Dendritic cell treated with granulocyte-macrophage colony-stimulating factor and Interleukin-4, amounts not matched to agents 40 ng/mL and 50 ng/mL, for 4 days (primary cell): ENCODE measurements at regions not wholly inside any gene's neighbourhood (a gene's known extent, or its start where the extent isn't known, plus 50 kb on each side); places are given as distances from the start of the nearest gene placed in this dataset.
"Not testable (repeated sequence)": the region's sequence is repeated elsewhere in the genome, so short reads cannot be mapped to it uniquely, and the experiment has no call there.

ENCODE experiments used
- H3K27ac Mint-ChIP-seq: one replicate; pipeline ENCODE4 v1.8.0; 2022; ENCODE audit warnings: mild to moderate bottlenecking, mixed read lengths
- H3K27me3 Mint-ChIP-seq: one replicate; pipeline ENCODE4 v1.8.0; 2022; ENCODE audit warnings: mild to moderate bottlenecking, mixed read lengths
- H3K36me3 Mint-ChIP-seq: one replicate; pipeline ENCODE4 v1.8.0; 2022; ENCODE audit warnings: low read depth, mixed read lengths
- H3K4me1 Mint-ChIP-seq: one replicate; pipeline ENCODE4 v1.8.0; 2022; ENCODE audit warnings: low read depth, mixed read lengths
- H3K4me3 Mint-ChIP-seq: one replicate; pipeline ENCODE4 v1.8.0; 2022; ENCODE audit warnings: mild to moderate bottlenecking, moderate library complexity, mixed read lengths
- H3K9me3 Mint-ChIP-seq: one replicate; pipeline ENCODE4 v1.8.0; 2022; ENCODE audit warnings: mixed read lengths
- intact Hi-C: fragments of 100-400 bp; cut with micrococcal nuclease; formaldehyde crosslinking; loops from one replicate; pipeline ENCODE4 v1.15.0; 2022

DNA sequence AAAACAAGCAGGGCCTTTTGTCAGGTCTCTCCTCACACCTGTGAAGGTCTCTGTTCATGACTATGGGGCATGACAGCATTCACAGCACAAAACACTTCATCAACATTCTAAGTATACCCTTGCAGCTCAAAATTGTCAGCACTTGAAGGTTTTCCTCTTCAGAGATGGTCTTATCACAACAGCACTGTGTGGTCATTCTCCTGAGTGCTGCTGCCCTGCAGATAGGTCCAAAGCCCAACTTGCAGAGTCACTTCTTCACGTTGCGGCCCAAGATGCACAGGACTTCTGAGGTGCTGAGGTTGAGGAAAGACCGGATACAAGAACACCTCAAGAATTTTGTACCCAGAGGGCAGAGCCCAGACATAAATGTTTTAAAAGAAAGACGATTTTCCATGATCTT is 574.5 kb downstream of the UQCRFS1 start:
- Mint-ChIP-seq H3K4me3 (no peak overlapping the region), H3K27ac (no peak overlapping the region), H3K27me3 (no peaks in the 10 kb centered on the region), H3K4me1 (no peaks in the 10 kb centered on the region), H3K36me3 (no peaks in the 10 kb centered on the region), H3K9me3 (no peaks in the 10 kb centered on the region)
- intact Hi-C loops = no loop called here

DNA sequence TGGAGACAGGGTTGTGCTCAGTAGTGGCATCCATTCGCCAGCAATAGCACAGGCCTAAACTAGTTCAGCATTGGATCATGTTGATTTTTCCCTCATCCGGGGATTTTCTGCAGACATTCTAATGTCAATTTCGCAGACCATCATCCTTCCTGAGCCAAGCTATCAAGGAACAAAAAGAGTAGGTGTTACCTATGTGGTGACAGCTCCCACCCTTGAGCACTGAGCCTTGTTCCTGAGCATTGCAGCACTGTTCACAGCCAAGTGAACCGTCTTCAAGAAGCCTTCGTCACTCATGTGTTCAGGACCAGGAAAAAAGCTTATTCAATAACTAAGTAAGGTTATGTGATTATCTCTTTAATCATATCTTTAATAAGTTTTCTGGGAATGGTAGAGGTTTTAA is 576.2 kb downstream of the UQCRFS1 start:
- no peaks in the 10 kb centered on the region for H3K9me3 Mint-ChIP-seq
- H3K4me1 Mint-ChIP-seq = no peaks in the 10 kb centered on the region
- H3K27me3 Mint-ChIP-seq = peaks cover 4% of the 10 kb centered on the region
- H3K4me3 Mint-ChIP-seq = no peak overlapping the region
- intact Hi-C loops = no loop called here
- no peak overlapping the region for H3K27ac Mint-ChIP-seq
- no peaks in the 10 kb centered on the region for H3K36me3 Mint-ChIP-seq

DNA sequence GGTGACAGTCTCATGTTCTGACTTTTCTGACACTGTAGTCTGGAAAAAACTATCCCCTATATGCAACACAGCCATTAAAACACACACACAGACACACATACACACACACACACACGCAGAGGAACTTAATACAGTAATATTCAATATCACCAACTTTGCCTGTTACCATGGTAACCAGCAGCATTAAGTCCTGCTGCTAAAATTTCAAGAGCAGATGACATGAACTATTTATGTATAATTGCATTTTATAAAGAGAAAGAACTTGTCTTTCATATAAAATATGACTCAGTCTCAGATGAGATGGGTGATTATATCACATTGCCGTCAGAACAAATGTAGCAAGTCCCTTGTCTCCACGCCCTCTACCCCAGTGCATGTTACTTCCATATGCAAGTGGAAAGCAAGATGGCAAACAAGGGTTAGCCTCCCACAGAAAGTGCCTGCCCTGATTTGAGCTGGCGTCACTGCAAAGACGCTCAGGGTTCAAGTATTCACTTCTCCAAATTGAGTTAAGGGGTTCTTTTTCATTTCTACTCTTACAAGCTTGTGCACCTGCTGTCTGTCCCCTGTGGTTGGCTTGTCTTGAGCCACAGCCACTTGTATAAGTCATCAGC is 576.8 kb downstream of the UQCRFS1 start:
- Mint-ChIP-seq H3K4me3 (no peak overlapping the region), H3K4me1 (no peaks in the 10 kb centered on the region), H3K27ac (no peak overlapping the region), H3K36me3 (no peaks in the 10 kb centered on the region), H3K27me3 (peaks cover 4% of the 10 kb centered on the region), H3K9me3 (no peaks in the 10 kb centered on the region)
- intact Hi-C loops = no loop called here

DNA sequence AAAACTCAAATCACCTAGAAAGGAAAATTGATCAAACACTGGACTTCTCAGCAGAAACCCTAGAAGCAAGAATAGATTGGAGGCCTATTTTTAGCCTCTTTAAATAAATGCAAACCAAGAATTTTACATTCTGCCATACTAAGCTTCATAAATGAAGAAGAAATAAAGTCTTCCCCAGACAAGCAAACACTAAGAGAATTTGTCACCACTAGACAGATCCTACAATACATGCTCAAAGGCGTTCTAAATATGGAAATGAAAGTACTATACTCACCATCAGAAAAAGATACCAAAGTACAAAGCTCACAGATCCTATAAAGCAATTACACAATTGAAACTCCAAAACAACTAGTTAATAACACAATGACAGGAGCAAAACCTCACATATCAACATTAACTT is 578.1 kb downstream of the UQCRFS1 start:
- H3K36me3 Mint-ChIP-seq = no peaks in the 10 kb centered on the region
- H3K27ac Mint-ChIP-seq = no peak overlapping the region
- intact Hi-C loops = no loop called here
- no peaks in the 10 kb centered on the region for H3K9me3 Mint-ChIP-seq
- peaks cover 6% of the 10 kb centered on the region for H3K27me3 Mint-ChIP-seq
- H3K4me1 Mint-ChIP-seq = no peaks in the 10 kb centered on the region
- no peak overlapping the region for H3K4me3 Mint-ChIP-seq

DNA sequence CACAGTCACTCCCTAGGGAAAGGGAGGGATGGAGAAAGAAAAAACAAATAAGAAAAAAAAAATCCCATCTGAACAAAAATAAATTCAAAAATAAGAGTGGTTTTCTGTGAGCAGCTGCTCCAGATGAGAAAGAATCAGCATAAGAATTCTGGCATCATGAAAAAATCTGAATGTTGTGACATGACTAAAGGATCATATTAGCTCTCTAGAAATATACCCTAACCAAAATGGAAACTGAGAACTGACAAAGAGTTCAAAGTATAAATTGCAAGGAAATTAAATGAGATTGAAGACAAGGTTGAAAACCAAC is 579.0 kb downstream of the UQCRFS1 start:
- Mint-ChIP-seq H3K9me3 (no peaks in the 10 kb centered on the region), H3K4me1 (no peaks in the 10 kb centered on the region), H3K27ac (no peak overlapping the region), H3K4me3 (no peak overlapping the region), H3K36me3 (no peaks in the 10 kb centered on the region), H3K27me3 (peaks cover 6% of the 10 kb centered on the region)
- intact Hi-C loops = no loop called here

DNA sequence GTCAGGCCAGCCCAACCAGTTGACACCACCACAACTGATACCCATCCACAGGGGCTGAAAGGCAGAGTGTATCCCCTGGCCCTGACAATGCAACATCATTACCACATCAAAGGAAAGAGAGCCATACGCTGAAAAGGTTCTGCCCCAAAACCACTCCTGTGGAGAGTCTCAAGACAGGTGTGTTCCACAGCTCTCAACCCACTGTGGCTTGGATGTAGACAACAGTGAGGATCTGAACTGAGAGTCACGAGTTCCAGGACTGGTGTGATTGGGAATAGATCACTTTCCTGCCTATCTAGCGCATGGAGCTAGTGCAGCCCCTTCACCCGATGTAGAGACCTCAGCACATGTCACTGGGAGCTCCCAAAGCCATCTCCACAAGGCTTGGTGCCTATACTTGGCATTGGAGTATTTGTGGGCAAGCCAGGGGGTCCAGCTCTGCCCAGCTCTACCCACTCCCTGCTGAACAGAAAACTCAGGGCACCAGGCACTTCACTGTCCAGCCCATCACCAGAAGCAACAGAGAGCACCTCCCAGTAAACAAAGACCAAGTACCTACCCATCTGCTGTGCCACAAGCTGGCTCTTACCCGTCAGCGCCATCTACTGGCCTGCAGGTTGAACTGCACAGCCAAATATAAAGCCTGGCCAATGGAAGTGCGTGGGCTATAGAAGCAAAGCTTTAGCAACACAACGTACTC is 579.5 kb downstream of the UQCRFS1 start:
- intact Hi-C loops = loop anchor here (1.0 kb wide), 1 partner anchor 167 kb away; no protein-coding TSS in a partner anchor

DNA sequence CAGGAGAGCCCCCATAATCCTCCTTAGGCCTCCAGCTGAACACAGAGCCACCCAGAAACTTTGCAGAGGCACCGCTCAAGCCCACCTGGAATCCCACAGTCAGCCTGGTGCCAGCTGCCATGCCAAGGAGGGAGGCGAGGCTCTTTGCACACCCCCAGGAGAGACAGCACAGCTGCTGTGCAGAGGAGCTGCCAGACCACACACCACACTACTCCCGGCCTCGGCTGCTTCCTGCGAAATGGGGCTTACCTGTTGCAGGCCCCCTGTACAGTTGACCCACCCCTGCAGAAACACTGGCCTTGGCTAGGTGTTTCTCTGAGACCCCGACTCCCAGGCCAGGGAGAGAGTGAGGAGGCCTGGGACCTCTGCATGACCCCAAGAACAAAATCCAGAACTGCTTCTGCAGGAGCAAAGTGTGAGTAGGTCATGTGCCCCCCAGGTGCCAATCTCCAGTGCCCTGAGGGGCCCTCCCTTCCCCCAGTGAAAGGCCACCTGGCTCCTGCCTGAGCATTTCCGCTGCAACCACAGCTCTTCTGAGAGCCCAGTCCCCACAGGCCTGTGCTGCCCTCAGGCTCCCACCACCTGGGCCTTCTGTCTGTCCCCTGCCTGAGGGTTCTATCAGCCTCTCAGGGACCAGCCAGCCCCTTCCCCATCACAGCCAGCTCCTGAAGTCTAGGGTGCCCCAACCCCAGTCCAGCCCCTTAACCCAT is 580.4 kb downstream of the UQCRFS1 start:
- no peaks in the 10 kb centered on the region for H3K36me3 Mint-ChIP-seq
- no peak overlapping the region for H3K4me3 Mint-ChIP-seq
- intact Hi-C loops = loop anchor here (1.0 kb wide), 1 partner anchor 166 kb away; no protein-coding TSS in a partner anchor
- H3K27ac Mint-ChIP-seq = peak overlapping the region; percentile 14
- H3K4me1 Mint-ChIP-seq = no peaks in the 10 kb centered on the region
- H3K9me3 Mint-ChIP-seq = peaks cover 7% of the 10 kb centered on the region
- peaks cover 6% of the 10 kb centered on the region for H3K27me3 Mint-ChIP-seq

More for the DNA sequence above, 579.5 kb downstream of the UQCRFS1 start:
- no peak overlapping the region for H3K27ac Mint-ChIP-seq
- H3K4me1 Mint-ChIP-seq = no peaks in the 10 kb centered on the region
- H3K36me3 Mint-ChIP-seq = no peaks in the 10 kb centered on the region
- peaks cover 6% of the 10 kb centered on the region for H3K27me3 Mint-ChIP-seq
- no peak overlapping the region for H3K4me3 Mint-ChIP-seq
- H3K9me3 Mint-ChIP-seq = no peaks in the 10 kb centered on the region

DNA sequence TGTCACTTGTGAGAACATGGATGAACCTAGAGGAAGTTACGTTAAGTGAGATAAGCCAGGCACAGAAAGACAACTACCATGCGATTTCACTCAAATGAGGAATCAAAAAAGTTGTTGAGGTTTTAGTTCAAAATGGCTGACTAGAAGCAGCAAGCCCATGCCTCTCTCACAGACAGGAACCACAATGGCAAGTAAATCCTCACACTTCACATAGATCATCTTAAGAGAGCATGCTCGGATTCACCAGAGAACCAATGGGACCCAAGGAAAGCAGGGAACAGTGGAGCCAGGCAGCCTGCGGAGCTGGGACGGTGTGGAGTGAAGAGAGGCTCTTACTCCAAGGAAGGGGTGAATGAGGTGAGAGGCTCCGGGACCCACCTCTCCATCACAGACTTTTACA is 581.0 kb downstream of the UQCRFS1 start:
- H3K4me1 Mint-ChIP-seq = no peaks in the 10 kb centered on the region
- no peaks in the 10 kb centered on the region for H3K36me3 Mint-ChIP-seq
- intact Hi-C loops = no loop called here
- no peak overlapping the region for H3K4me3 Mint-ChIP-seq
- no peak overlapping the region for H3K27ac Mint-ChIP-seq
- H3K27me3 Mint-ChIP-seq = peaks cover 6% of the 10 kb centered on the region
- peaks cover 11% of the 10 kb centered on the region for H3K9me3 Mint-ChIP-seq

DNA sequence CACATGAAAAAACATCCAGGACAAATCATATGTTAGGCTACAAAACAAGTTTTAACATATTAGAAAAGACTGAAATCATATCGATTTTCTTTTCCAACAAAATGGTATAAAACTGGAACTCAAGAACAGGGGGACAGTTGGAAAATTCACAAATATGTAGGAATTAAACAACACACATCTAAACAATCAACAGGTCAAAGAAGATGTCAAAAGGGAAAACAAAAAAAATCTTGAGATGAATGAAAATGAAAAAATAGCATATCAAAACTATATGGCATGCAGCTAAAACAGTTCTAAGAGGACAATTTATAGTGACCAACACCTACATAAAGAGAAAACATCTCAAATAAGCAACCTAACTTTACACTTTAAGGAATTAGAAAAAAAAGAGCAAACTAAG is 585.3 kb downstream of the UQCRFS1 start:
- Mint-ChIP-seq H3K9me3 (peaks cover 11% of the 10 kb centered on the region), H3K4me1 (no peaks in the 10 kb centered on the region), H3K27me3 (peaks cover 4% of the 10 kb centered on the region), H3K36me3 (no peaks in the 10 kb centered on the region), H3K27ac (no peak overlapping the region), H3K4me3 (no peak overlapping the region)
- intact Hi-C loops = no loop called here

DNA sequence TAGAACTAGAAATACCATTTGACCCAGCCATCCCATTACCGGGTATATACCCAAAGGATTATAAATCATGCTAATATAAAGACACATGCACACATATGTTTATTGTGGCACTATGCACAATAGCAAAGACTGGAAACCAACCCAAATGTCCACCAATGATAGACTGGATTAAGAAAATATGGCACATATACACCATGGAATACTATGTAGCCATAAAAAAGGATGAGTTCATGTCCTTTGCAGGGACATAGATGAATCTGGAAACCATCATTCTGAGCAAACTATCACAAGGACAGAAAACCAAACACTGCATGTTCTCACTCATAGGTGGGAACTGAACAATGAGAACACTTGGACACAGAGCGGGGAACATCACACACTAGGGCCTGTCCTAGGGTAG is 586.5 kb downstream of the UQCRFS1 start:
- H3K27ac Mint-ChIP-seq, H3K4me1 Mint-ChIP-seq, H3K4me3 Mint-ChIP-seq, H3K36me3 Mint-ChIP-seq, H3K27me3 Mint-ChIP-seq, intact Hi-C loops: not testable (repeated sequence)
- H3K9me3 Mint-ChIP-seq = peaks cover 11% of the 10 kb centered on the region

GRCh38 chr19:28619816-28620429 is 593.0 kb downstream of the UQCRFS1 start:
- no peak overlapping the region for H3K4me3 Mint-ChIP-seq
- no peaks in the 10 kb centered on the region for H3K36me3 Mint-ChIP-seq
- H3K9me3 Mint-ChIP-seq = peaks cover 27% of the 10 kb centered on the region
- H3K27me3 Mint-ChIP-seq = peaks cover 1% of the 10 kb centered on the region
- intact Hi-C loops = no loop called here
- H3K4me1 Mint-ChIP-seq = no peaks in the 10 kb centered on the region
- no peak overlapping the region for H3K27ac Mint-ChIP-seq

DNA sequence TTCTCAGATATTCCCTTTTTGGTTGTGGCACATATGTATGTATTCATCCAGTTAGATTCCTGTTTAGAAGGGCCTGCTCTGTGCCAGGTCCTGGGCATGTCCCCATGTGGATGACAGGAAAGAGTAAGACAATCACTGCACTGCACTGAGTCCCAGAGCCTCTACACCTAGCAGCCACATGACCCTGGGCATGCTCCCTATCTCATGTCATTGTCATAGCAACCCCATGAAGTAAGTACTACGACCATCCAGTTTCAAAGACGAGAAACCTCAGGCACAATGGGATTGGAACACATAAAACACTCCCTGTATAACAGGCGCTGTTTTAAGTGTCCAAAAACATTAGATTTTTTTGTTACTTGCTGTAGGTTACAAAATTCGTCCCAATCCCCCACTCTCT is 594.4 kb downstream of the UQCRFS1 start:
- Mint-ChIP-seq H3K4me1 (no peaks in the 10 kb centered on the region), H3K27me3 (no peaks in the 10 kb centered on the region), H3K27ac (no peak overlapping the region), H3K36me3 (no peaks in the 10 kb centered on the region), H3K9me3 (peaks cover 41% of the 10 kb centered on the region), H3K4me3 (no peak overlapping the region)
- intact Hi-C loops = no loop called here

GRCh38 chr19:28615966-28616365 is 597.0 kb downstream of the UQCRFS1 start:
- intact Hi-C loops = no loop called here
- peaks cover 63% of the 10 kb centered on the region for H3K9me3 Mint-ChIP-seq
- H3K36me3 Mint-ChIP-seq = no peaks in the 10 kb centered on the region
- no peaks in the 10 kb centered on the region for H3K4me1 Mint-ChIP-seq
- no peak overlapping the region for H3K27ac Mint-ChIP-seq
- H3K4me3 Mint-ChIP-seq = no peak overlapping the region
- no peaks in the 10 kb centered on the region for H3K27me3 Mint-ChIP-seq

DNA sequence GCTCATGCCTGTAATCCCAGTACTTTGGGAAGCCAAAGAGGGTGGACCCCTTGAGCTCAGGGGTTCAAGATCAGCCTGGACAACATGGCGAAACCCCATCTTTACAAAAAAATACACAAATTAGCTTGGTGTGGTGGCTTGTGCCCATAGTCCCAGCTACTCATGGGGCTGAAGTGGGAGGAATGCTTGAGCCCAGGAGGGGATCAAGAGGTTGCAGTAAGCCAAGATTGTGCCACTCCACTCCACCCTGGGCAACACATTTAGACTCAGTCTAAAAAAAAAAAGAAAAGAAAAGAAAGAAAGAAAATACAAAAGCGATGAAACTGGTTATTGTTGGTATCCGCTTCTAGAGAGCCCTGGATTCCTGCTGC is 597.4 kb downstream of the UQCRFS1 start:
- intact Hi-C loops = no loop called here

More for the DNA sequence above, 597.4 kb downstream of the UQCRFS1 start:
- Mint-ChIP-seq H3K9me3 (peaks cover 66% of the 10 kb centered on the region), H3K4me3 (no peak overlapping the region), H3K4me1 (no peaks in the 10 kb centered on the region), H3K27me3 (no peaks in the 10 kb centered on the region), H3K27ac (no peak overlapping the region), H3K36me3 (no peaks in the 10 kb centered on the region)
